ENCODE measurements at regions not wholly inside any gene's neighbourhood (a gene's known extent, or its start where the extent isn't known, plus 50 kb on each side); places are given as distances from the start of the nearest gene placed in this dataset.

DNA sequence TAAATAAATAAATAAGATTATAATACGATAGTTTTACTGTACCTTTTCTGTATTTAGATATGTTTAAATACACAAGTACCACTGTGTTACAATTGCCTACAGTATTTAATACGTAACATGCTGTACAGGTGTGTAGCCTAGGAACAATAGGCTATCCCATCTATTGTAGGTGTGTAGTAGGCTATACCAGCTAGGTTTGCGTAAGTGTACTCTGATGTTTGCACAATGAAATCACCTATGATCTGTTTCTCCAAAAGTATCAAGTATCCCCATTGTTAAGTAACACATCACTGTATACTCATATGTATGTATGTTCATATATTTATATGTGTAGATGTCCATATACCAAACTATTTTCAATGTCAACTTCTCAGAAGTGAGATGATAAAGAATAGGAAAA lies 118.2 kb upstream of the RND3 start:
- Histone ChIP-seq H3K4me1 (ENCODE audit: insufficient read depth) (peaks cover 6% of the 10 kb centered on the region; the same call in 1 of the 2 replicates), H2AFZ (no peak overlapping the region), H3K9me2 (ENCODE audit: insufficient read depth) (no peaks in the 10 kb centered on the region), H3K4me2 (no peak overlapping the region), H4K20me1 (replicated peaks; ENCODE audit: insufficient read depth) (no peaks in the 10 kb centered on the region), H3K27ac (ENCODE audit: low read depth) (no peak overlapping the region), H3K27me3 (ENCODE audit: insufficient read depth) (no peaks in the 10 kb centered on the region), H3K4me3 (no peak overlapping the region), H3F3A (replicated peaks; ENCODE audit: low read depth) (no peaks in the 10 kb centered on the region), H3K36me3 (ENCODE audit: insufficient read depth) (no peaks in the 10 kb centered on the region), H3K79me2 (replicated peaks; ENCODE audit: insufficient read depth) (no peaks in the 10 kb centered on the region)
- H3K36me3 Mint-ChIP-seq (ENCODE audit: low read depth), result no peaks in the 10 kb centered on the region
- peaks cover 1% of the 10 kb centered on the region for H3K27me3 Mint-ChIP-seq (ENCODE audit: insufficient read depth, low read depth, poor library complexity)
- H3K4me1 Mint-ChIP-seq, result peaks cover 16% of the 10 kb centered on the region
- no peak for ATAC-seq
- no peak for DNase-seq (ENCODE audit: low spot score)
- TF ChIP-seq, protein P1, sequence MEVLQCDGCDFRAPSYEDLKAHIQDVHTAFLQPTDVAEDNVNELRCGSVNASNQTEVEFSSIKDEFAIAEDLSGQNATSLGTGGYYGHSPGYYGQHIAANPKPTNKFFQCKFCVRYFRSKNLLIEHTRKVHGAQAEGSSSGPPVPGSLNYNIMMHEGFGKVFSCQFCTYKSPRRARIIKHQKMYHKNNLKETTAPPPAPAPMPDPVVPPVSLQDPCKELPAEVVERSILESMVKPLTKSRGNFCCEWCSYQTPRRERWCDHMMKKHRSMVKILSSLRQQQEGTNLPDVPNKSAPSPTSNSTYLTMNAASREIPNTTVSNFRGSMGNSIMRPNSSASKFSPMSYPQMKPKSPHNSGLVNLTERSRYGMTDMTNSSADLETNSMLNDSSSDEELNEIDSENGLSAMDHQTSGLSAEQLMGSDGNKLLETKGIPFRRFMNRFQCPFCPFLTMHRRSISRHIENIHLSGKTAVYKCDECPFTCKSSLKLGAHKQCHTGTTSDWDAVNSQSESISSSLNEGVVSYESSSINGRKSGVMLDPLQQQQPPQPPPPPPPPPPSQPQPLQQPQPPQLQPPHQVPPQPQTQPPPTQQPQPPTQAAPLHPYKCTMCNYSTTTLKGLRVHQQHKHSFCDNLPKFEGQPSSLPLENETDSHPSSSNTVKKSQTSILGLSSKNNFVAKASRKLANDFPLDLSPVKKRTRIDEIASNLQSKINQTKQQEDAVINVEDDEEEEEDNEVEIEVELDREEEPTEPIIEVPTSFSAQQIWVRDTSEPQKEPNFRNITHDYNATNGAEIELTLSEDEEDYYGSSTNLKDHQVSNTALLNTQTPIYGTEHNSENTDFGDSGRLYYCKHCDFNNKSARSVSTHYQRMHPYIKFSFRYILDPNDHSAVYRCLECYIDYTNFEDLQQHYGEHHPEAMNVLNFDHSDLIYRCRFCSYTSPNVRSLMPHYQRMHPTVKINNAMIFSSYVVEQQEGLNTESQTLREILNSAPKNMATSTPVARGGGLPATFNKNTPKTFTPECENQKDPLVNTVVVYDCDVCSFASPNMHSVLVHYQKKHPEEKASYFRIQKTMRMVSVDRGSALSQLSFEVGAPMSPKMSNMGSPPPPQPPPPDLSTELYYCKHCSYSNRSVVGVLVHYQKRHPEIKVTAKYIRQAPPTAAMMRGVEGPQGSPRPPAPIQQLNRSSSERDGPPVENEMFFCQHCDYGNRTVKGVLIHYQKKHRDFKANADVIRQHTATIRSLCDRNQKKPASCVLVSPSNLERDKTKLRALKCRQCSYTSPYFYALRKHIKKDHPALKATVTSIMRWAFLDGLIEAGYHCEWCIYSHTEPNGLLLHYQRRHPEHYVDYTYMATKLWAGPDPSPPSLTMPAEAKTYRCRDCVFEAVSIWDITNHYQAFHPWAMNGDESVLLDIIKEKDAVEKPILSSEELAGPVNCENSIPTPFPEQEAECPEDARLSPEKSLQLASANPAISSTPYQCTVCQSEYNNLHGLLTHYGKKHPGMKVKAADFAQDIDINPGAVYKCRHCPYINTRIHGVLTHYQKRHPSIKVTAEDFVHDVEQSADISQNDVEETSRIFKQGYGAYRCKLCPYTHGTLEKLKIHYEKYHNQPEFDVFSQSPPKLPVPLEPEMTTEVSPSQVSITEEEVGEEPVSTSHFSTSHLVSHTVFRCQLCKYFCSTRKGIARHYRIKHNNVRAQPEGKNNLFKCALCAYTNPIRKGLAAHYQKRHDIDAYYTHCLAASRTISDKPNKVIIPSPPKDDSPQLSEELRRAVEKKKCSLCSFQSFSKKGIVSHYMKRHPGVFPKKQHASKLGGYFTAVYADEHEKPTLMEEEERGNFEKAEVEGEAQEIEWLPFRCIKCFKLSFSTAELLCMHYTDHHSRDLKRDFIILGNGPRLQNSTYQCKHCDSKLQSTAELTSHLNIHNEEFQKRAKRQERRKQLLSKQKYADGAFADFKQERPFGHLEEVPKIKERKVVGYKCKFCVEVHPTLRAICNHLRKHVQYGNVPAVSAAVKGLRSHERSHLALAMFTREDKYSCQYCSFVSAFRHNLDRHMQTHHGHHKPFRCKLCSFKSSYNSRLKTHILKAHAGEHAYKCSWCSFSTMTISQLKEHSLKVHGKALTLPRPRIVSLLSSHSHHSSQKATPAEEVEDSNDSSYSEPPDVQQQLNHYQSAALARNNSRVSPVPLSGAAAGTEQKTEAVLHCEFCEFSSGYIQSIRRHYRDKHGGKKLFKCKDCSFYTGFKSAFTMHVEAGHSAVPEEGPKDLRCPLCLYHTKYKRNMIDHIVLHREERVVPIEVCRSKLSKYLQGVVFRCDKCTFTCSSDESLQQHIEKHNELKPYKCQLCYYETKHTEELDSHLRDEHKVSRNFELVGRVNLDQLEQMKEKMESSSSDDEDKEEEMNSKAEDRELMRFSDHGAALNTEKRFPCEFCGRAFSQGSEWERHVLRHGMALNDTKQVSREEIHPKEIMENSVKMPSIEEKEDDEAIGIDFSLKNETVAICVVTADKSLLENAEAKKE (CRISPR knock-in tag; IDR thresholded peaks at IDR 0.05), result no peak
- no peak for TF ChIP-seq EZH2phosphoT487 (IDR thresholded peaks at IDR 0.05; ENCODE audit: unreplicated experiment)
- TF ChIP-seq, protein P2, sequence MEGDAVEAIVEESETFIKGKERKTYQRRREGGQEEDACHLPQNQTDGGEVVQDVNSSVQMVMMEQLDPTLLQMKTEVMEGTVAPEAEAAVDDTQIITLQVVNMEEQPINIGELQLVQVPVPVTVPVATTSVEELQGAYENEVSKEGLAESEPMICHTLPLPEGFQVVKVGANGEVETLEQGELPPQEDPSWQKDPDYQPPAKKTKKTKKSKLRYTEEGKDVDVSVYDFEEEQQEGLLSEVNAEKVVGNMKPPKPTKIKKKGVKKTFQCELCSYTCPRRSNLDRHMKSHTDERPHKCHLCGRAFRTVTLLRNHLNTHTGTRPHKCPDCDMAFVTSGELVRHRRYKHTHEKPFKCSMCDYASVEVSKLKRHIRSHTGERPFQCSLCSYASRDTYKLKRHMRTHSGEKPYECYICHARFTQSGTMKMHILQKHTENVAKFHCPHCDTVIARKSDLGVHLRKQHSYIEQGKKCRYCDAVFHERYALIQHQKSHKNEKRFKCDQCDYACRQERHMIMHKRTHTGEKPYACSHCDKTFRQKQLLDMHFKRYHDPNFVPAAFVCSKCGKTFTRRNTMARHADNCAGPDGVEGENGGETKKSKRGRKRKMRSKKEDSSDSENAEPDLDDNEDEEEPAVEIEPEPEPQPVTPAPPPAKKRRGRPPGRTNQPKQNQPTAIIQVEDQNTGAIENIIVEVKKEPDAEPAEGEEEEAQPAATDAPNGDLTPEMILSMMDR (conservative IDR thresholded peaks at IDR 0.05; ENCODE audit: low read depth in 2 of 2), result no peak
- no peak for TF ChIP-seq POLR2AphosphoS5 (IDR thresholded peaks at IDR 0.05; ENCODE audit: low read depth)
- no peak for TF ChIP-seq ZNF114 (CRISPR knock-in tag; IDR thresholded peaks at IDR 0.05)
- TF ChIP-seq JUNB (IDR thresholded peaks at IDR 0.05; ENCODE audit: unreplicated experiment), result no peak
- TF ChIP-seq ZNF331 (CRISPR knock-in tag; IDR thresholded peaks at IDR 0.05; ENCODE audit: low read depth), result no peak
- TF ChIP-seq NANOG (IDR thresholded peaks at IDR 0.05; ENCODE audit: borderline replicate concordance), result no peak
- no peak for TF ChIP-seq CREB1 (CRISPR knock-in tag; IDR thresholded peaks at IDR 0.05; ENCODE audit: low read depth)
- TF ChIP-seq STAT1 (IDR thresholded peaks at IDR 0.05; ENCODE audit: unreplicated experiment), result no peak
- TF ChIP-seq, protein P3, sequence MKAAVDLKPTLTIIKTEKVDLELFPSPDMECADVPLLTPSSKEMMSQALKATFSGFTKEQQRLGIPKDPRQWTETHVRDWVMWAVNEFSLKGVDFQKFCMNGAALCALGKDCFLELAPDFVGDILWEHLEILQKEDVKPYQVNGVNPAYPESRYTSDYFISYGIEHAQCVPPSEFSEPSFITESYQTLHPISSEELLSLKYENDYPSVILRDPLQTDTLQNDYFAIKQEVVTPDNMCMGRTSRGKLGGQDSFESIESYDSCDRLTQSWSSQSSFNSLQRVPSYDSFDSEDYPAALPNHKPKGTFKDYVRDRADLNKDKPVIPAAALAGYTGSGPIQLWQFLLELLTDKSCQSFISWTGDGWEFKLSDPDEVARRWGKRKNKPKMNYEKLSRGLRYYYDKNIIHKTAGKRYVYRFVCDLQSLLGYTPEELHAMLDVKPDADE (IDR thresholded peaks at IDR 0.05), result no peak
- TF ChIP-seq, protein P4, sequence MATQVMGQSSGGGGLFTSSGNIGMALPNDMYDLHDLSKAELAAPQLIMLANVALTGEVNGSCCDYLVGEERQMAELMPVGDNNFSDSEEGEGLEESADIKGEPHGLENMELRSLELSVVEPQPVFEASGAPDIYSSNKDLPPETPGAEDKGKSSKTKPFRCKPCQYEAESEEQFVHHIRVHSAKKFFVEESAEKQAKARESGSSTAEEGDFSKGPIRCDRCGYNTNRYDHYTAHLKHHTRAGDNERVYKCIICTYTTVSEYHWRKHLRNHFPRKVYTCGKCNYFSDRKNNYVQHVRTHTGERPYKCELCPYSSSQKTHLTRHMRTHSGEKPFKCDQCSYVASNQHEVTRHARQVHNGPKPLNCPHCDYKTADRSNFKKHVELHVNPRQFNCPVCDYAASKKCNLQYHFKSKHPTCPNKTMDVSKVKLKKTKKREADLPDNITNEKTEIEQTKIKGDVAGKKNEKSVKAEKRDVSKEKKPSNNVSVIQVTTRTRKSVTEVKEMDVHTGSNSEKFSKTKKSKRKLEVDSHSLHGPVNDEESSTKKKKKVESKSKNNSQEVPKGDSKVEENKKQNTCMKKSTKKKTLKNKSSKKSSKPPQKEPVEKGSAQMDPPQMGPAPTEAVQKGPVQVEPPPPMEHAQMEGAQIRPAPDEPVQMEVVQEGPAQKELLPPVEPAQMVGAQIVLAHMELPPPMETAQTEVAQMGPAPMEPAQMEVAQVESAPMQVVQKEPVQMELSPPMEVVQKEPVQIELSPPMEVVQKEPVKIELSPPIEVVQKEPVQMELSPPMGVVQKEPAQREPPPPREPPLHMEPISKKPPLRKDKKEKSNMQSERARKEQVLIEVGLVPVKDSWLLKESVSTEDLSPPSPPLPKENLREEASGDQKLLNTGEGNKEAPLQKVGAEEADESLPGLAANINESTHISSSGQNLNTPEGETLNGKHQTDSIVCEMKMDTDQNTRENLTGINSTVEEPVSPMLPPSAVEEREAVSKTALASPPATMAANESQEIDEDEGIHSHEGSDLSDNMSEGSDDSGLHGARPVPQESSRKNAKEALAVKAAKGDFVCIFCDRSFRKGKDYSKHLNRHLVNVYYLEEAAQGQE (IDR thresholded peaks at IDR 0.05; ENCODE audit: unreplicated experiment), result no peak
- no peak for TF ChIP-seq EZH2 (IDR thresholded peaks at IDR 0.05; ENCODE audit: low read depth, unreplicated experiment)
- H3K9me3 Mint-ChIP-seq, result no peaks in the 10 kb centered on the region
- H3K4me3 Mint-ChIP-seq, result no peak overlapping the region
- H3K27ac Mint-ChIP-seq, result no peak overlapping the region

Measured in GM23338 (cell line).